ENCODE measurements at regions not wholly inside any gene's neighbourhood (a gene's known extent, or its start where the extent isn't known, plus 50 kb on each side); places are given as distances from the start of the nearest gene placed in this dataset.

- DNase-seq (ENCODE audit: low read depth, low spot score), result no peak
Measured at GRCh38 chr10:47190301-47190700, 109.7 kb upstream of the GDF10 start.

- no peak for DNase-seq (ENCODE audit: low read depth, low spot score)
Measured at GRCh38 chr10:47190802-47191450, 109.1 kb upstream of the GDF10 start.

GRCh38 chr10:47192273-47192672, 107.7 kb upstream of the GDF10 start:
- no peak for DNase-seq (ENCODE audit: low read depth, low spot score)

GRCh38 chr10:47193666-47194065, 106.3 kb upstream of the GDF10 start:
- no peak for DNase-seq (ENCODE audit: low read depth, low spot score)

GRCh38 chr10:47195274-47195885, 104.6 kb upstream of the GDF10 start:
- no peak for DNase-seq (ENCODE audit: low read depth, low spot score)

- no peak for DNase-seq (ENCODE audit: low read depth, low spot score)
Measured at GRCh38 chr10:47196691-47197090, 103.3 kb upstream of the GDF10 start.

- DNase-seq (ENCODE audit: low read depth, low spot score), result no peak
Measured at GRCh38 chr10:47198221-47198620, 101.8 kb upstream of the GDF10 start.

- DNase-seq (ENCODE audit: low read depth, low spot score), result no peak
Measured at GRCh38 chr10:47205192-47205591, 94.8 kb upstream of the GDF10 start.

GRCh38 chr10:47206449-47207280, 93.3 kb upstream of the GDF10 start:
- DNase-seq (ENCODE audit: low read depth, low spot score), result no peak

- no peak for DNase-seq (ENCODE audit: low read depth, low spot score)
Measured at GRCh38 chr10:47207281-47207615, 92.7 kb upstream of the GDF10 start.

- no peak for DNase-seq (ENCODE audit: low read depth, low spot score)
Measured at GRCh38 chr10:47207894-47208469, 92.0 kb upstream of the GDF10 start.

- no peak for DNase-seq (ENCODE audit: low read depth, low spot score)
Measured at GRCh38 chr10:47209466-47209865, 90.5 kb upstream of the GDF10 start.

- DNase-seq (ENCODE audit: low read depth, low spot score), result no peak
Measured at GRCh38 chr10:47214520-47214919, 85.5 kb upstream of the GDF10 start.

GRCh38 chr10:47217113-47217512, 82.9 kb upstream of the GDF10 start:
- no peak for DNase-seq (ENCODE audit: low read depth, low spot score)

- no peak for DNase-seq (ENCODE audit: low read depth, low spot score)
Measured at GRCh38 chr10:47218803-47219202, 81.2 kb upstream of the GDF10 start.

GRCh38 chr10:47222461-47222860, 77.5 kb upstream of the GDF10 start:
- DNase-seq (ENCODE audit: low read depth, low spot score), result no peak

GRCh38 chr10:47223236-47223635, 76.8 kb upstream of the GDF10 start:
- DNase-seq (ENCODE audit: low read depth, low spot score), result no peak

GRCh38 chr10:47224546-47225218, 75.3 kb upstream of the GDF10 start:
- DNase-seq (ENCODE audit: low read depth, low spot score), result no peak

- DNase-seq (ENCODE audit: low read depth, low spot score), result no peak
Measured at GRCh38 chr10:47225219-47225927, 74.6 kb upstream of the GDF10 start.

GRCh38 chr10:47225928-47226645, 73.9 kb upstream of the GDF10 start:
- DNase-seq (ENCODE audit: low read depth, low spot score), result no peak

GRCh38 chr10:47230482-47230881, 69.5 kb upstream of the GDF10 start:
- DNase-seq (ENCODE audit: low read depth, low spot score), result no peak

Data from smooth muscle cell of the brain vasculature (primary cell).